Stomach (tissue), 8 donors: ENCODE measurements at regions not wholly inside any gene's neighbourhood (a gene's known extent, or its start where the extent isn't known, plus 50 kb on each side); places are given as distances from the start of the nearest gene placed in this dataset.
A peak's percentile ranks its signal among the peaks of the same experiment; 100 is the strongest.

Source experiments
- DNase-seq, 2 donors: peaks; one replicate each; pipeline versions ENCODE4 v3.0.0 to v3.0.0-alpha.2; 2013 to 2019
- H3K27ac ChIP-seq, 5 donors: fragments of 200-600 bp in 4 of 5; sonication (generic) in 4 of 5; one replicate each; pipeline ENCODE4 v1.5.1; 2013 to 2019; ENCODE audit warnings: mild to moderate bottlenecking in 1 of 5, moderate library complexity in 1 of 5
- H3K27me3 ChIP-seq, 3 donors: fragments of 200-600 bp; sonication (generic); one replicate each; pipeline ENCODE4 v1.5.1; 2017 to 2019; ENCODE audit warnings: mixed run types in 1 of 3
- H3K36me3 ChIP-seq, 4 donors: fragments of 200-600 bp; sonication (generic); 1 replicate in 3 of 4; 2 replicates in 1 of 4; pipeline ENCODE4 v1.5.1; 2016 to 2019
- H3K4me1 ChIP-seq, 4 donors: fragments of 200-600 bp; sonication (generic); one replicate each; pipeline ENCODE4 v1.5.1; 2016 to 2019
- H3K4me3 ChIP-seq, 4 donors: fragments of 200-600 bp; sonication (generic) in 3 of 4; one replicate each; pipeline ENCODE4 v1.5.1; 2016 to 2019; ENCODE audit warnings: mild to moderate bottlenecking in 1 of 4
- H3K9me3 ChIP-seq, 4 donors: fragments of 200-600 bp; sonication (generic); one replicate each; pipeline ENCODE4 v1.5.1; 2016 to 2019
- EP300 ChIP-seq: sonication (generic); formaldehyde crosslinking; IDR thresholded peaks from one replicate; pipeline ENCODE4 v1.6.1; 2017; ENCODE audit warnings: antibody characterized with exemption
- POLR2A ChIP-seq, 4 donors: fragments of 450-650 bp; IDR thresholded peaks; one replicate each; pipeline ENCODE4 v1.6.1; 2016; ENCODE audit warnings: antibody characterized with exemption in 4 of 4, control low read depth in 2 of 4, mild to moderate bottlenecking in 1 of 4, moderate library complexity in 1 of 4
- POLR2AphosphoS5 ChIP-seq, 3 donors: sonication (generic); formaldehyde crosslinking; IDR thresholded peaks; one replicate each; pipeline ENCODE4 v1.6.1; 2016; ENCODE audit warnings: antibody characterized with exemption in 3 of 3
- WGBS, 5 donors: extraction: QIAGEN DNeasy Blood & Tissue Kit in 3 of 5; methylation state at CpG; one replicate each; pipeline versions ENCODE4 v1.1.5 to v1.1.7; 2013 to 2018; 5-methylcytosine and 5-hydroxymethylcytosine counted together
- intact Hi-C: fragments of 100-400 bp; cut with DNase I; formaldehyde crosslinking; loops from one replicate; pipeline ENCODE4 v1.15.1; 2023; ENCODE audit warnings: low total_unique reads
- TF ChIP-seq, protein P1 (sequence below), 7 experiments: fragments of 450-650 bp in 4 of 7; fragments of 200-600 bp in 3 of 7; sonication (generic) in 3 of 7; IDR thresholded peaks; one replicate each; pipeline ENCODE4 v1.5.1; 2016 to 2019; ENCODE audit warnings: antibody characterized with exemption in 7 of 7, control low read depth in 2 of 7, mild to moderate bottlenecking in 1 of 7
- donor health status: healthy with polysubstance abuse.
- donor health status: Bipolar disorder and iron deficiency.
- donor health status: healthy.

- 80 to 94% (median 92%) methylated on average over 5 of the region's 5 CpGs for WGBS, 5 donors
- peaks cover 0 to 5% (median 0%) of the 10 kb centered on the region in 4 donors for H3K4me1 ChIP-seq
- TF ChIP-seq, protein P1, sequence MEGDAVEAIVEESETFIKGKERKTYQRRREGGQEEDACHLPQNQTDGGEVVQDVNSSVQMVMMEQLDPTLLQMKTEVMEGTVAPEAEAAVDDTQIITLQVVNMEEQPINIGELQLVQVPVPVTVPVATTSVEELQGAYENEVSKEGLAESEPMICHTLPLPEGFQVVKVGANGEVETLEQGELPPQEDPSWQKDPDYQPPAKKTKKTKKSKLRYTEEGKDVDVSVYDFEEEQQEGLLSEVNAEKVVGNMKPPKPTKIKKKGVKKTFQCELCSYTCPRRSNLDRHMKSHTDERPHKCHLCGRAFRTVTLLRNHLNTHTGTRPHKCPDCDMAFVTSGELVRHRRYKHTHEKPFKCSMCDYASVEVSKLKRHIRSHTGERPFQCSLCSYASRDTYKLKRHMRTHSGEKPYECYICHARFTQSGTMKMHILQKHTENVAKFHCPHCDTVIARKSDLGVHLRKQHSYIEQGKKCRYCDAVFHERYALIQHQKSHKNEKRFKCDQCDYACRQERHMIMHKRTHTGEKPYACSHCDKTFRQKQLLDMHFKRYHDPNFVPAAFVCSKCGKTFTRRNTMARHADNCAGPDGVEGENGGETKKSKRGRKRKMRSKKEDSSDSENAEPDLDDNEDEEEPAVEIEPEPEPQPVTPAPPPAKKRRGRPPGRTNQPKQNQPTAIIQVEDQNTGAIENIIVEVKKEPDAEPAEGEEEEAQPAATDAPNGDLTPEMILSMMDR (IDR thresholded peaks at IDR 0.05) = no peak
- TF ChIP-seq EP300 (no peak), POLR2A (IDR thresholded peaks at IDR 0.05) (no peak), POLR2AphosphoS5 (IDR thresholded peaks at IDR 0.05) (no peak)
- no peak overlapping the region for H3K4me3 ChIP-seq
- H3K27me3 ChIP-seq = peaks cover 0 to 41% (median 0%) of the 10 kb centered on the region in 3 donors
- H3K9me3 ChIP-seq = no peaks in the 10 kb centered on the region
- intact Hi-C loops = no loop called here
- no peaks in the 10 kb centered on the region for H3K36me3 ChIP-seq
- DNase-seq = no peak
- H3K27ac ChIP-seq = peak overlapping the region in 1 of 5 donors; percentile 3
Measured at GRCh38 chr16:87015021-87015420, 302.2 kb downstream of the C16orf95 start.

- intact Hi-C loops = no loop called here
- Histone ChIP-seq H3K27me3 (peaks cover 0 to 49% (median 9%) of the 10 kb centered on the region in 3 donors), H3K4me1 (peaks cover 0 to 5% (median 0%) of the 10 kb centered on the region in 4 donors), H3K4me3 (no peak overlapping the region), H3K27ac (no peak overlapping the region), H3K36me3 (no peaks in the 10 kb centered on the region), H3K9me3 (no peaks in the 10 kb centered on the region)
- DNase-seq = no peak
- TF ChIP-seq EP300 = no peak
- no peak for TF ChIP-seq POLR2AphosphoS5 (IDR thresholded peaks at IDR 0.05)
- no peak for TF ChIP-seq POLR2A (IDR thresholded peaks at IDR 0.05)
- TF ChIP-seq, protein P1 (IDR thresholded peaks at IDR 0.05) = no peak
- WGBS, 5 donors = 60 to 74% (median 71%) methylated on average over 15 of the region's 15 CpGs
Measured at GRCh38 chr16:87016046-87017035, 300.9 kb downstream of the C16orf95 start.

DNA sequence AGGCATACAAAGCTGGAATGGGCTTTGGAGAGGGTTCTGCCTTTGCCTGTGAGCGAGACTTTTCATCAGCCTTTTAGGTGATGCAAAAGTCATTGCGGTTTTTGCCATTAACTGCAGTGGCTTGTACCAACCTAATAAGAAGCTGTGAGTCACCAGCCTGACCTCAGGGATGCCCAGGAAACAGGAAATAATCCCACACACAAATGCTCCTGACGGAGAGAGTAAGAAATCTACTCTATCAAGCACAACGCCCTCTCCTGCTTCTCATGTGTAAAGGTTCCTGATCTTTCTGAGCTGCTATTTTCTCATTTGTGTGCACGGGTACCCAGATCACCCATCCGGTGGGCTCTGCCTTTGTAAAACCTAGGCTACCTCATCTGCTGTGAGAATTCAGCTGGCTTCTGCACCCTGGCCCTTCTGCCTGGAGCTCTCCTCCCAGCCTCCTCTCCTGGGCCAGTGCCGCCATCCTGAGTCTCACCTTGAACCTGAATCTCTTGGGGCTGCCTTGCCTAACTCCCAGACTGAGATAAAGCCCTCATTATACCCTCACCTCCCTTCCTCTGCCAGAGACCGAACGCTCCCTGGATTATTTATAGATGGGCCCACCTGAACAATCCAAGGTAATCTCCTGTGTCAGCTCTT, 299.7 kb downstream of the C16orf95 start:
- intact Hi-C loops = no loop called here
- TF ChIP-seq EP300 = no peak
- TF ChIP-seq POLR2AphosphoS5 (IDR thresholded peaks at IDR 0.05) = no peak
- TF ChIP-seq POLR2A (IDR thresholded peaks at IDR 0.05) = no peak
- TF ChIP-seq, protein P1 (IDR thresholded peaks at IDR 0.05) = no peak
- peaks cover 0 to 52% (median 9%) of the 10 kb centered on the region in 3 donors for H3K27me3 ChIP-seq
- H3K9me3 ChIP-seq = no peaks in the 10 kb centered on the region
- H3K27ac ChIP-seq = no peak overlapping the region
- 44 to 60% (median 49%) methylated on average over 9 of the region's 9 CpGs for WGBS, 5 donors
- H3K4me1 ChIP-seq = peaks cover 0 to 5% (median 0%) of the 10 kb centered on the region in 4 donors
- no peaks in the 10 kb centered on the region for H3K36me3 ChIP-seq
- peak in 1 of 2 donors; percentile 25 for DNase-seq
- no peak overlapping the region for H3K4me3 ChIP-seq

- TF ChIP-seq, protein P1 (IDR thresholded peaks at IDR 0.05) = no peak
- TF ChIP-seq POLR2AphosphoS5 (IDR thresholded peaks at IDR 0.05) (no peak), POLR2A (IDR thresholded peaks at IDR 0.05) (no peak), EP300 (no peak)
- Histone ChIP-seq H3K4me1 (no peaks in the 10 kb centered on the region), H3K27me3 (peaks cover 0 to 41% (median 6%) of the 10 kb centered on the region in 3 donors), H3K9me3 (no peaks in the 10 kb centered on the region), H3K4me3 (no peak overlapping the region), H3K36me3 (no peaks in the 10 kb centered on the region), H3K27ac (no peak overlapping the region)
- DNase-seq = no peak
- intact Hi-C loops = no loop called here
- 83 to 100% (median 94%) methylated on average over 1 of the region's 1 CpG for WGBS, 5 donors
Measured at GRCh38 chr16:87025676-87026075, 291.5 kb downstream of the C16orf95 start.
